Ovary (tissue), 7 donors: ENCODE measurements at regions not wholly inside any gene's neighbourhood (a gene's known extent, or its start where the extent isn't known, plus 50 kb on each side); places are given as distances from the start of the nearest gene placed in this dataset.

Experiments used
- DNase-seq, 5 donors: peaks; one replicate each; pipeline ENCODE4 v3.0.0-alpha.2; 2019 to 2020
- H3K27ac ChIP-seq, 2 donors: fragments of 200-600 bp; one replicate each; pipeline versions ENCODE4 v1.5.1 to v1.8.0; 2019 to 2022
- H3K27me3 ChIP-seq: fragments of 200-600 bp; one replicate; pipeline ENCODE4 v1.8.0; 2022
- H3K36me3 ChIP-seq: fragments of 200-600 bp; sonication (generic); one replicate; pipeline ENCODE4 v1.5.1; 2019
- H3K4me1 ChIP-seq: one replicate; pipeline ENCODE4 v1.8.1; 2013; ENCODE audit warnings: mild to moderate bottlenecking, moderate library complexity; ENCODE audit not compliant: insufficient read depth
- H3K4me3 ChIP-seq: fragments of 200-600 bp; sonication (generic); one replicate; pipeline ENCODE4 v1.5.1; 2017
- H3K9me3 ChIP-seq, 2 donors: fragments of 200-600 bp in 1 of 2; sonication (generic) in 1 of 2; one replicate each; pipeline versions ENCODE4 v1.5.1 to v1.8.1; 2013 to 2019; ENCODE audit warnings: mild to moderate bottlenecking in 1 of 2, moderate library complexity in 1 of 2
- CTCF ChIP-seq, 3 donors: fragments of 450-650 bp in 2 of 3; fragments of 200-600 bp in 1 of 3; IDR thresholded peaks; one replicate each; pipeline versions ENCODE4 v1.5.1 to v1.8.0; 2016 to 2022; ENCODE audit warnings: antibody characterized with exemption in 3 of 3, mild to moderate bottlenecking in 1 of 3
- EP300 ChIP-seq: sonication (generic); formaldehyde crosslinking; IDR thresholded peaks from one replicate; pipeline ENCODE4 v1.6.1; 2017; ENCODE audit warnings: antibody characterized with exemption
- POLR2A ChIP-seq: fragments of 450-650 bp; IDR thresholded peaks from one replicate; pipeline ENCODE4 v1.6.1; 2017; ENCODE audit warnings: antibody characterized with exemption, mild to moderate bottlenecking, moderate library complexity
- WGBS, 3 donors: extraction: QIAGEN DNeasy Blood & Tissue Kit in 1 of 3; methylation state at CpG; one replicate each; pipeline versions ENCODE4 v1.1.5 to v1.1.7; 2013 to 2017; 5-methylcytosine and 5-hydroxymethylcytosine counted together
- intact Hi-C, 4 donors: fragments of 100-400 bp; cut with DNase I; formaldehyde crosslinking; loops; one replicate each; pipeline versions ENCODE4 v1.11.0 to v1.15.1; 2022 to 2023
- donor health status: DM: no; HTN: no; CAD: no; lungs with moderate emphysema.
- donor health status: DM: no; HTN: no; CAD: no.
- donor health status: Bipolar disorder and iron deficiency.
- donor health status: DM: no; HTN: no; CAD: no.
- donor health status: DM: yes; HTN: yes; CAD: no.

- DNase-seq = no peak
- Histone ChIP-seq H3K4me1 (peaks cover 21% of the 10 kb centered on the region), H3K9me3 (no peaks in the 10 kb centered on the region), H3K27ac (peak overlapping the region in 1 of 2 donors; percentile 68), H3K4me3 (no peak overlapping the region), H3K27me3 (no peaks in the 10 kb centered on the region), H3K36me3 (no peaks in the 10 kb centered on the region)
- no peak for TF ChIP-seq CTCF (IDR thresholded peaks at IDR 0.05)
- TF ChIP-seq EP300 = no peak
- no peak for TF ChIP-seq POLR2A
- 11 to 21% (median 12%) methylated on average over 7 of the region's 7 CpGs for WGBS, 3 donors
- intact Hi-C loops = no loop called here
Measured at GRCh38 chr6:134853111-134854055, 96.5 kb downstream of the ALDH8A1 start.

GRCh38 chr6:134851548-134851947 is 98.4 kb downstream of the ALDH8A1 start:
- TF ChIP-seq CTCF (IDR thresholded peaks at IDR 0.05) = no peak
- TF ChIP-seq POLR2A = no peak
- no peak for TF ChIP-seq EP300
- intact Hi-C loops = no loop called here
- 92 to 96% (median 93%) methylated on average over 6 of the region's 6 CpGs for WGBS, 3 donors

GRCh38 chr6:134850721-134851305 is 99.1 kb downstream of the ALDH8A1 start:
- intact Hi-C loops = no loop called here
- DNase-seq = peak in 2 of 5 donors; percentile 29 to 40
- WGBS, 3 donors = 43 to 66% (median 45%) methylated on average over 11 of the region's 11 CpGs
- TF ChIP-seq CTCF (IDR thresholded peaks at IDR 0.05) (no peak), POLR2A (no peak), EP300 (no peak)
- Histone ChIP-seq H3K27me3 (no peaks in the 10 kb centered on the region), H3K4me3 (no peak overlapping the region), H3K27ac (peak overlapping the region in 1 of 2 donors; percentile 33), H3K36me3 (no peaks in the 10 kb centered on the region), H3K9me3 (no peaks in the 10 kb centered on the region), H3K4me1 (peaks cover 21% of the 10 kb centered on the region)

More at GRCh38 chr6:134851548-134851947, 98.4 kb downstream of the ALDH8A1 start:
- Histone ChIP-seq H3K4me3 (no peak overlapping the region), H3K27me3 (no peaks in the 10 kb centered on the region), H3K27ac (no peak overlapping the region), H3K36me3 (no peaks in the 10 kb centered on the region), H3K9me3 (no peaks in the 10 kb centered on the region), H3K4me1 (peaks cover 21% of the 10 kb centered on the region)
- DNase-seq = no peak

GRCh38 chr6:134849920-134850447 is 99.9 kb downstream of the ALDH8A1 start:
- WGBS, 3 donors = 90 to 98% (median 94%) methylated on average over 4 of the region's 4 CpGs
- H3K9me3 ChIP-seq = no peaks in the 10 kb centered on the region
- intact Hi-C loops = no loop called here
- H3K27me3 ChIP-seq = no peaks in the 10 kb centered on the region
- no peaks in the 10 kb centered on the region for H3K36me3 ChIP-seq
- peaks cover 19% of the 10 kb centered on the region for H3K4me1 ChIP-seq
- TF ChIP-seq POLR2A (no peak), CTCF (IDR thresholded peaks at IDR 0.05) (no peak), EP300 (no peak)
- DNase-seq = no peak
- H3K4me3 ChIP-seq = no peak overlapping the region
- peak overlapping the region in 1 of 2 donors; percentile 33 for H3K27ac ChIP-seq
